ENCODE measurements at regions not wholly inside any gene's neighbourhood (a gene's known extent, or its start where the extent isn't known, plus 50 kb on each side); places are given as distances from the start of the nearest gene placed in this dataset.
"Not testable (repeated sequence)": the region's sequence is repeated elsewhere in the genome, so short reads cannot be mapped to it uniquely, and the experiment has no call there.

DNA sequence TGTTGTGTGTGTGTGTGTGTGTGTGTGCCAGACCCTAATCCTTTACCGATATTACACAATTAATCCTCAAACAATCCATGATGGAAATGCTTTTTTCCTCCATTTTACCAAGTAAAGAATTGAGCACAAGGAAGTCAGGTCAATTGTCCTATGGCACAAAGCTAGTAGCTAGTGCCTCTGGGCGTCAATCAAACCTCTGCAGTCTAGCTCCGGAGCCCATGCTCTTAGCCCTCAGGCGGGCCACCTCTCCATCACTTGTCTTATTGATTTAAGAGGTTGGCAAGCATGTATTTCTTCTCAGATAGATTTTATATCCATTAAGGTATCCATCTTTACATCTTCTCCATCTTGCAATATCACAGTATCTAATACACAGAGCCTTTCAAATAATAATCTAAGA lies 886.6 kb downstream of the TBL1XR1 start:
- no peak for DNase-seq

GRCh38 chr3:176302271-176302670 lies 895.0 kb downstream of the TBL1XR1 start:
- no peak for DNase-seq

DNA sequence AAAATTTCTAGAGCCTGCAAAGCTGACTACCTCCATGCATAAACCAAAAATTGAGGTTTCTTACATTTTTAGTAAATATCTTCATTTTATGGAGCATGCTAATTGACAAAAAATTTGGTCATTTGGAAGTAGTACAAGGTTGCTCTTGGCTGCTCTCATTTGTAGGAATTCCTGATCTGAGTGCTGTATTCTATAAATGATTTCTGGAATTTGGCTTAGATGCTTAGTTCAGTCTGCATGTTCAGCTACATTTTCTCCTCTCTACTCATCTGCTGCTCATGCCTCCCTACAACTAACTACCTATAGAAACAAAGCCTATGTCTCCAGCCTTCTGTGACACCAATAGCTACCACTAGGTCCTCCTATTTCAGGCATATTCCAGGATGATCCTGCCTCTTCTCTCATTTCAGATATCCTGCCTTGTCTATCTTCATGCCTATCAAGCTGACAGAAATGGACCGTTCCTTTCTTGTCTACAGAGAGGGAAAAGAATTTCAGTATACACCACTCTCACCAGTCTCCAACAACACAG lies 901.1 kb downstream of the TBL1XR1 start:
- no peak for DNase-seq

GRCh38 chr3:176293276-176293675 lies 904.0 kb downstream of the TBL1XR1 start:
- no peak for DNase-seq

DNA sequence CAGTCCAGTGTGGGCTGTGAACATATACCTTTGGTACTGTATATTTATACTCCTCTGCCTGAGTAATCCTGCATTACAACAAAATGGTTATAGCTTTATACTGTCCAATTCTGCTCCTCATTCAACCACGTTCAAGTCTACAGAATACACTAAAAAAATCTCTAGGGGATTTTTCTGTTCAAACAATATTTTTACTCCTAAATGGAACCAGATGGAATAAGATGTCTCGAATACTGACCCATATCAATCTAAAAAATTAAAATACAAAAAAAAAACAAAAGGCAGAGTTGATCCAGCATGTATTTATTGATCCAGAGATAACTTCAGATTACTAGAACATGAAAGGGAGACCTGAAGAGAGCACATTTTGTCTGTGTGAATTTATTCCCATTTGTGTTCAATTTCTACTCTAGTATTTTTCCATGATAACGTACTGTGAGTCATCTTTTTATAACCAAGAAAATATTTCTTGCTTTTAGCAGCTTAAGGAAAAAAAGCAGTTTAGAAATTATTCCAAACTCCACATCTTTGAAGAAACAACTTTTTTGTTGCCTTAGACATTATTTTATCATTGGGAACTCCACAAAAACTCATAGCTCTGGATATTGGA lies 910.7 kb downstream of the TBL1XR1 start:
- no peak for DNase-seq

- DNase-seq: no peak
These were observed 921.7 kb downstream of the TBL1XR1 start for GRCh38 chr3:176275538-176275937.

DNA sequence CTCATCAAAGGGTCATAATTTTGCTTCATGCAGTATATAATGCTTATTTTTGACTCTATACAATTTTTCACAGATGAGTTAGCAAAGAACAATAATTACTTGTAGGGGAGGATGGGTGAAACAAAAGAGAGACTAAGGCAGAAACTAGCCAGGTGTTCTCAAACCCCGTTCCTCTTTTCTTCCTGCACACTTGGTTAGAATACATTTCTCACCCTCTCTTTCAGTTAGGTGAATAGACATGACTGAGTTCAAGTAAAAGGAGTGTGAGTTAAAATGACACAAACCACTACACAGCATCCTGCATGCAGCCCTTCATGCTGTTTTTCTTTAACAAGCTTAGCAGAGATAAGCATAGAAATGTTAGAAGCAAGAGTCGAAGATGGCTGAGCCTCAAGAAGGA lies 922.2 kb downstream of the TBL1XR1 start:
- no peak for DNase-seq

DNA sequence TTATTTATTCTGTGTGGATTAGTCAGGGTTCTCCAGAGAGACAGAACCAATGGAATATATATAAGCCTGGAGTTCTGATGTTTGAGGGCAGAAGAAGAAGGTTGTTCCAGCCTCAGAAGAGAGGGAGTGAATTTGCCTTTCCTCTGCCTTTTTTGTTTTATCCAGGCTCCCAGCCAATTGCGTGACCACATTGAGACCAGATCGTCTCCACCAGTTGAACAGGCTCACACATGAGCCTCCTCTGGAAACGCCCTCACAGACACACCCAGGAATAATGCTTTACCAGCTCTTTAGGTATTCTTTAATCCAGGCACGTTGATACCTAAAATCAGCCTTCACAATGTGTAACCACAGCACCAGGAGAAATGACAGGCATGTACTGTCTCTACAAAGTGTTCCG lies 923.1 kb downstream of the TBL1XR1 start:
- no peak for DNase-seq

- DNase-seq: no peak
These were observed 935.2 kb downstream of the TBL1XR1 start for GRCh38 chr3:176262071-176262470.

DNA sequence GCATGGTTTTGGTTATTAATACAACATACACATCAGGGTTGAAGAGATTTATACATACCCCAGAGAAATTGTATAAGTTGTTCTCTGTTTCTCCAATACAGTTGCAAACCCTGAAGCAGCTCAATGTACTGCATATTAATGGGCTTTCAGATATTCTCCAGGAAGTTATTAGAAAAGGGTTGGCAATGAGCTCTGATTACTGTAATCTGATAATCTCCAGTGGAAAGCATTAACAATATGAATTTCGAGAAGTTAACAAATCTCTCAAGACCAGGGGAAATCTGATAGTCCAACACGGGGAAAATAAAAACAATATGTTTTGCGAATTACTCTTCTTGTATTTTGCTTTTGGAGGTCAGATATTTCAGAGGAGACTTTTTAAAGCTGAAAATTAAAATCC lies 950.1 kb downstream of the TBL1XR1 start:
- DNase-seq: no peak

DNA sequence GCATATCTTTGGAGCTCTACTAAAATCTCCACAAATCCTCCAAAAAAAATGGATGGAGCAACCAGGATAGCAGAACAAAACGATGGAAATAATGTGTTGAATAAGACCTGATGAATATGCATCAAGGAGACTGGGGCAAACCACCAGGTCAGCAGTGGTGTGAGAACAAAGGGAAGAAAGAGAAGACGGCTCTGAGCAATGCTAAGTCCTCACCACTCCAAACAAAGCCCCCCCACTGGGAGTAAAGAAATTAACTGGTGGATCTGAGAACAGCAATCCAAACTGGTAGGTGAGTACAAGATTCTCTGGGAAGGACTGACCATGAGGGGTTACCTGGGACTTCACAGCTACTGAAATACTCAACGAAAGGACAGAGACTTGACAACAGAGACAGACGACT lies 977.3 kb downstream of the TBL1XR1 start:
- no peak for DNase-seq

- DNase-seq: no peak
These were observed 982.5 kb downstream of the TBL1XR1 start for GRCh38 chr3:176214758-176215157.

GRCh38 chr3:176213314-176213713 lies 984.0 kb downstream of the TBL1XR1 start:
- not testable (repeated sequence) for DNase-seq

GRCh38 chr3:176208915-176209314 lies 988.4 kb downstream of the TBL1XR1 start:
- DNase-seq: no peak

GRCh38 chr3:176208283-176208682 lies 989.0 kb downstream of the TBL1XR1 start:
- DNase-seq: no peak

DNA sequence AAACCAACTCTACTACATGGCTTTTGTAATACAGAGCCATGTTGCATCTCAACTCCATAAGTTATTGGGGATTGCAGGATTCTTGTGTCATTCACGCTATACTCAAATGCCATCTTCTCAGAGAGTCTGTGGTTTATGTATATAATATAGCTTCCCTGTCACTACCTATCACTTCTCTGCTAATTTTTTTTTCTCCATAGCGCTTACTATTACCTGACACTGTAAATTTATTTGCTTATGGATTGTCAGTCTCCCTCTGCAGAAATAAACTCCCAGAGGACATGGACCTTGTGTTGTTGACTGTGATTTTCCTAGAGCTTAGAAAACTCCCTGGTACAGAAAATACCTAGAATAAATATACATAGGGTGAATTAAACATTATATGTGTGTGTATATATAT lies 990.5 kb downstream of the TBL1XR1 start:
- no peak for DNase-seq

DNA sequence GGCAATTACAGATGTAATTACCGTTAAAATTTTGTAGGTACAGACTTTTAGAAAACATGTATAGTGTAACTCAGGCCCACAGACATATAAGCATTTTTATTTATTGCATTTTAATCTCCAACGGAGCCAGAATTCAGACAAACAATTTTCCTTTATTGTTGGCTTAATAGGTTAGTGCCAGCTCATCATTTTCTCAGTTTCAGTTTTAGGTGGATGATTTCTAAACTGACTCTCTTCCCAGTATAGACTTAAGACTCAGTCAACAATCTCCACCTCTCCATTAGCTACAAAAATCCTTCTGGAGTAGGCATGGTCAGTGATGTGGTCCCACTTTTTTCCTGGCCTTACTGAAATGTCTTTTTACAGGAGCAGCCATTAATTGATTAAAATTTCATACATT lies 994.6 kb downstream of the TBL1XR1 start:
- no peak for DNase-seq

DNA sequence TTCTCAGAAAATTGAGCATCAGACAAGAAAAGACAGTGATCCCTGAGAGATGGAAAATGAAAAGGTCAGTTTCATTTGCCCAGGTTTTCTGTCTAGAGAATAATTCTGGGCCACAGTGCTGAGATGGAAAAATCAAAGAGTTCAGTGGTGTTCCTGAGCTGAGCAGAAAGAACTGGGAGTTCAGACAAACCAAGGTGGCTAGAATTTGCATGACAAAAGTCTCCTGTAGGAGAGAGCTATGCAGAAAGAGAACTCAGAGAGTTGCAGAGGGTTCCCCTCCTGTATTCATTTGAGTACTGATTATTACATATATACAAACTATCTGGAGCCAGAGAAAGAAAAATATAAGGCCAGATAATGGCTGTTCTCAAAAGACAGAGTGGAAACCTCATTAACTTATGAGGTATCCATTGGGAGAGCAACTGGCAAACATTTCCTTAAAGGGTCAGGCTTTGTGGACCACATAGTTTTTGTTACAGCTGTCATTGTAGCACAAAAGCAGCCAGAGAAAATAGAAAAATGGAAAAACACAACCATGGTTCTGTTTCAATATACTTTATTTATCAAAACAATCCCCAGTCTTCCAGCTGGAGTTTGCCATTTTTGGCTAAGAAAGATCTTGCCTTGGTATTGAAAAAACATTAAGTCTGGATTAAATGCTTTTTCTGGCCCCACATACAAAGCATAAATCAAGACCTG lies 1004.1 kb downstream of the TBL1XR1 start:
- no peak for DNase-seq

DNA sequence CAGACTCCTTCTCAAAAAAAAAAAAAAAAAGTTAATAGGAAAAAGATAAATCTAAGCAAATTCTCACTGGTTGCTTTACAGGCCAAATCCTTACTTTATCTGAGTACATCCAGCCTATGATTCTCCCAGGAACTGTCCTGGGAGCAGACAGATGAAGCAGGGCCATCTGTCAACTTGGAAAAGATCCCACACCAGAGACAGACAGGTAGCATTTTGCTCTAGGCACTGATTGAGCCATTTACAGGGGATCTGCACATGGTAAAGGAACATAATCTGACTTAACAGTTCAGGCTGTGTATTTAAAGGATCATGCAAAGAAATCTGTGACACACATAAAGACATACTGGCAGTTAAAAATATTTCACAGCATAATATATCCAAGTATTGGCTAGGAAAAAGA lies 1006.5 kb downstream of the TBL1XR1 start:
- no peak for DNase-seq

- DNase-seq: no peak
These were observed 1014.1 kb downstream of the TBL1XR1 start for GRCh38 chr3:176183181-176183580.

- DNase-seq: no peak
These were observed 1023.2 kb downstream of the TBL1XR1 start for GRCh38 chr3:176174060-176174459.

- DNase-seq: no peak
These were observed 1024.8 kb downstream of the TBL1XR1 start for GRCh38 chr3:176172492-176172891.

DNA sequence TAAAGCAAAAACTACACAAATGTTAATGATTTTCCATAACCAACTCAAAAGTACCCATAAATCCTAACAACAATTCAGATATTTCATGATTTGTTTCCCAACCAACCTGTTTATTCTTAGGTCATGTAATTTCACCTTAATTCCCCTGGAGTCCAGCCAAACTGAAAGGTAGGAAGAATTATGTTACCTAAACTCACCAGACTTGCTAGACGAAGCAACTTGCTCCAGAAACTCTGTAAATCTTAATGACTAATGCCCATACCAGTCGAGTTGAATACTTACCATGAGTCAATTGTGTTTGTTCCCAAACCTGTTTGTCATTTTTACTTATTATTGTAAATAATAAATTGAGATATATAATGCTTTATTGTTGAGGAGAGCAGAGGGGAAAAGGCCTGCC lies 1030.0 kb downstream of the TBL1XR1 start:
- no peak for DNase-seq

- DNase-seq: no peak
These were observed 1036.3 kb downstream of the TBL1XR1 start for GRCh38 chr3:176160997-176161396.

DNA sequence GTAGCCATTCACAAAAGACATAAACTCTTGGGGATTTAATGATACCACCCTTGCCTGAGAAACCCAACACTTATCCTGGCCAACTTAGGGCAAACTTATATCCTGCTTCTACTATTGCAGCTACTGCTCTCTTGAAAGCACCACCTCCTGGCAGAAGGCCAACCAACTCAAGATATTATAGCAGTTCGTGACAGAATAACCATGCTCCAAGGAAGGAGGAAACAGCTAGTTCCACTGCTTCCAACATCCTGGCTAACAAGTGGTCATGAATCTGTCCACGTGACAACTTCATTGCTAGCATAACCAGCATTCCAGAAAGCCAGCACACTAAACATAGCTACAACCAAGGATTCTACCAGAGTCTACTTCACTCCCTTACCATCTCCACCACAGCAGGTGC lies 1037.5 kb downstream of the TBL1XR1 start:
- DNase-seq: no peak
